ENCODE measurements at regions not wholly inside any gene's neighbourhood (a gene's known extent, or its start where the extent isn't known, plus 50 kb on each side); places are given as distances from the start of the nearest gene placed in this dataset.

DNA sequence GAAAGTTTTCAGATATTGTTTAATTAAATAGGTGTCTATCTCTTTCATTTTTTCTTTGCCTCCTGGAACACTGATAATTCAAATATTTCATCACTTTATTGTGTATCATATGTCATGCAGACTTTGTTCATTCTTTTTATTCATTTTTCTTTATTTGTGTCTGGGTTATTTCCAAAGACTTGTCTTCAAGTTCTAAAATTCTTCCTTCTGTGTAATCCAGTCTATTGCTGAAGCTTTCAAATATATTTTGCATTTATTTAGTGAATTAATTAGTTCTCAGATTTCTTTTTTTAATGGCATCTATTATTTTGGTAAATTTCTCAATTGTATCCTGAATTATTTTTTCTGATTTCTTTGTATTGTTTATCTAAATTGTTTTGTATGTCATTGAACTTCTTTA is 70.1 kb downstream of the ZNF330 start:
- peaks cover 13% of the 10 kb centered on the region for H3K27me3 Mint-ChIP-seq
- H3K36me3 Mint-ChIP-seq (ENCODE audit: low read depth) = peaks cover 4% of the 10 kb centered on the region
- TF ChIP-seq, protein P1, sequence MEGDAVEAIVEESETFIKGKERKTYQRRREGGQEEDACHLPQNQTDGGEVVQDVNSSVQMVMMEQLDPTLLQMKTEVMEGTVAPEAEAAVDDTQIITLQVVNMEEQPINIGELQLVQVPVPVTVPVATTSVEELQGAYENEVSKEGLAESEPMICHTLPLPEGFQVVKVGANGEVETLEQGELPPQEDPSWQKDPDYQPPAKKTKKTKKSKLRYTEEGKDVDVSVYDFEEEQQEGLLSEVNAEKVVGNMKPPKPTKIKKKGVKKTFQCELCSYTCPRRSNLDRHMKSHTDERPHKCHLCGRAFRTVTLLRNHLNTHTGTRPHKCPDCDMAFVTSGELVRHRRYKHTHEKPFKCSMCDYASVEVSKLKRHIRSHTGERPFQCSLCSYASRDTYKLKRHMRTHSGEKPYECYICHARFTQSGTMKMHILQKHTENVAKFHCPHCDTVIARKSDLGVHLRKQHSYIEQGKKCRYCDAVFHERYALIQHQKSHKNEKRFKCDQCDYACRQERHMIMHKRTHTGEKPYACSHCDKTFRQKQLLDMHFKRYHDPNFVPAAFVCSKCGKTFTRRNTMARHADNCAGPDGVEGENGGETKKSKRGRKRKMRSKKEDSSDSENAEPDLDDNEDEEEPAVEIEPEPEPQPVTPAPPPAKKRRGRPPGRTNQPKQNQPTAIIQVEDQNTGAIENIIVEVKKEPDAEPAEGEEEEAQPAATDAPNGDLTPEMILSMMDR (IDR thresholded peaks at IDR 0.05) = no peak
- H3K9me3 Mint-ChIP-seq = peaks cover 20% of the 10 kb centered on the region
- intact Hi-C loops (cut with micrococcal nuclease) = no loop called here
- ATAC-seq (ENCODE audit: low read depth) (no peak), DNase-seq (no peak)
- H3K4me1 Mint-ChIP-seq = no peaks in the 10 kb centered on the region
- ChIA-PET CTCF (no interaction called here), POLR2A (no interaction called here)
- no peak overlapping the region for H3K27ac Mint-ChIP-seq
- H3K4me3 Mint-ChIP-seq = no peak overlapping the region

DNA sequence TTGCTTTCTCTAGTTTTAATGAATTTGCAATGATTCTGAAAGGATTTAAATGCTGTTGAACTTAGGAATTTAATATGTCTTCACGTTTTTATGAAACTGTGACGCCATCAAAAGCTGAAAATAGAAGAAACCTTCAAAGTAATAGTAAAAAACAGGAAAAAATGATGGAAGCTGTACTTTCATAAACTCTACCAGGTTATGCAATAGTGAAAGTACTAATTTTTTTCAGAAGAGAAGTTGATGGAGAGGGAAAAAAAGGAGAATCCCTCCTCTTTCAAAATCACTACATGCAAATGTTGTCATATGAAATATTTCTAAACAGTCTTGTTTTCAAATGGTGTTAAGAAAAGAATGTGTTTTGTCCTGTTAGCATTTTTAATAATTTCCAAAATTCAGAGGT is 73.6 kb downstream of the ZNF330 start:
- no peak for DNase-seq
- ChIA-PET CTCF (no interaction called here), POLR2A (no interaction called here)
- Mint-ChIP-seq H3K27ac (no peak overlapping the region), H3K27me3 (peaks cover 5% of the 10 kb centered on the region), H3K4me1 (no peaks in the 10 kb centered on the region), H3K4me3 (no peak overlapping the region), H3K9me3 (peaks cover 17% of the 10 kb centered on the region), H3K36me3 (ENCODE audit: low read depth) (peaks cover 4% of the 10 kb centered on the region)
- no peak for ATAC-seq (ENCODE audit: low read depth)
- TF ChIP-seq, protein P1 (IDR thresholded peaks at IDR 0.05) = no peak
- intact Hi-C loops (cut with micrococcal nuclease) = no loop called here

DNA sequence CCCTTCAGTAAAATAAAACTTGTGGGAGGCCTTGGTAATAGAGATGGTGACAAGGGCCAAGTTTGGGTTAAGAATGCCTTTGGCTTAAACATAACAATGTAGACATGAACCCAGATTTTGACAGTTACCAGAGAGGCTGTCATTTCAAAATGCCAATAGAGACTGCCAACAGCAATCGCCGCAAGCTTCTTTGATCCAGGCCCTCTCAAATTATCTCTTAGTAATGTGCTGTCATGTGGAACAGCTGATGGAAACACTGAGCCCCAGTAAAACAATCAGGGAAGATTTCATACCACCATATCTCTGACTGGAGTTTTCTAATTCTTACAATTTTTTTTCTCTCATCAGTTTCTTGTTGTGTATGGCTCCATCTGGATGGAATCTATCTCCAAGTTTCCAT is 80.5 kb downstream of the ZNF330 start:
- ATAC-seq (ENCODE audit: low read depth) = no peak
- Mint-ChIP-seq H3K4me1 (no peaks in the 10 kb centered on the region), H3K4me3 (no peak overlapping the region), H3K9me3 (no peaks in the 10 kb centered on the region), H3K36me3 (ENCODE audit: low read depth) (no peaks in the 10 kb centered on the region), H3K27ac (no peak overlapping the region), H3K27me3 (peaks cover 8% of the 10 kb centered on the region)
- intact Hi-C loops (cut with micrococcal nuclease) = no loop called here
- TF ChIP-seq, protein P1 (IDR thresholded peaks at IDR 0.05) = no peak
- DNase-seq = no peak
- POLR2A ChIA-PET = no interaction called here
- CTCF ChIA-PET = no interaction called here

DNA sequence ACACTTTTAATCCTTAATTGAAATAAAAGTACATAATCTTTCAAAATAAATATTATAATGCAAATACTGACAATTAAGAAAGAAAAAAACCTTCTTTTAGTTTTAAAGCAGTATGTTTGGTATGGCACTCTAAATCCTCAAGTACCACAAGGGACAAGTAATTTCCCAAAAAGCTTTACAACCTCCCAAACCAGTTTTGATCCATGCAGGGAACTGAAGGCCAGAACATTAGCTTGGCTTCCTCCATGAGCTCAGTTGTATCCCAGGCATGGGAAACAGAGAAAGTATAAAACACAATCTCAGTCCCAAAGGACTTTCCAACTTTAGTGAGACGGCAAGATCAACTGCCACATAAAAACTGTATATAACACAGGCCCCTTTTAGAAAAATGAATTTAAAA is 82.2 kb downstream of the ZNF330 start:
- no peak for DNase-seq
- H3K4me1 Mint-ChIP-seq = peaks cover 6% of the 10 kb centered on the region
- ChIA-PET CTCF (no interaction called here), POLR2A (no interaction called here)
- TF ChIP-seq, protein P1 (IDR thresholded peaks at IDR 0.05) = no peak
- H3K9me3 Mint-ChIP-seq = no peaks in the 10 kb centered on the region
- intact Hi-C loops (cut with micrococcal nuclease) = no loop called here
- no peak overlapping the region for H3K27ac Mint-ChIP-seq
- H3K27me3 Mint-ChIP-seq = peaks cover 8% of the 10 kb centered on the region
- H3K36me3 Mint-ChIP-seq (ENCODE audit: low read depth) = no peaks in the 10 kb centered on the region
- ATAC-seq (ENCODE audit: low read depth) = no peak
- no peak overlapping the region for H3K4me3 Mint-ChIP-seq

DNA sequence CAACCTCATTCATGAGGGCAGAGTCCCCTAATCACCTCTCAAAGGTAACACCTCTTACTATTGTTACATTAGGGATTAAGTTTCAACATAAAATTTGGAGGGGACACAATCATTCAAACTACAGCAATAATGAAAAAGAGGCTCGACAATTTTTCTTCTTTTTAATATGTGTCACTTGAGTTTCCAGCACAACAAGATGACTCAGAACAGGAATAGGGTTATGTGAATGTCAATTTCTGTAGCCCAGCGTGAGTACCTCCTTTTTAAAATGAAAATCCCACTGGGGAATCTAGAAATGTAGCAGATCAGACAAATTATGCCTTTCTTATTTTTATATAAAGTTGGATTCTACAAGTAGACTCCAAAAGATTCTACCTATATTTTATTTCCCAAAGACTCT is 83.7 kb downstream of the ZNF330 start:
- no peaks in the 10 kb centered on the region for H3K9me3 Mint-ChIP-seq
- DNase-seq (no peak), ATAC-seq (ENCODE audit: low read depth) (no peak)
- TF ChIP-seq, protein P1 (IDR thresholded peaks at IDR 0.05) = no peak
- POLR2A ChIA-PET = no interaction called here
- no peak overlapping the region for H3K4me3 Mint-ChIP-seq
- peaks cover 6% of the 10 kb centered on the region for H3K4me1 Mint-ChIP-seq
- CTCF ChIA-PET = no interaction called here
- no peak overlapping the region for H3K27ac Mint-ChIP-seq
- no peaks in the 10 kb centered on the region for H3K36me3 Mint-ChIP-seq (ENCODE audit: low read depth)
- peaks cover 7% of the 10 kb centered on the region for H3K27me3 Mint-ChIP-seq
- intact Hi-C loops (cut with micrococcal nuclease) = no loop called here

All from activated B cell treated with CpG ODN at 0.5 μM for 24 hours (primary cell).